ENCODE measurements at regions not wholly inside any gene's neighbourhood (a gene's known extent, or its start where the extent isn't known, plus 50 kb on each side); places are given as distances from the start of the nearest gene placed in this dataset.

DNA sequence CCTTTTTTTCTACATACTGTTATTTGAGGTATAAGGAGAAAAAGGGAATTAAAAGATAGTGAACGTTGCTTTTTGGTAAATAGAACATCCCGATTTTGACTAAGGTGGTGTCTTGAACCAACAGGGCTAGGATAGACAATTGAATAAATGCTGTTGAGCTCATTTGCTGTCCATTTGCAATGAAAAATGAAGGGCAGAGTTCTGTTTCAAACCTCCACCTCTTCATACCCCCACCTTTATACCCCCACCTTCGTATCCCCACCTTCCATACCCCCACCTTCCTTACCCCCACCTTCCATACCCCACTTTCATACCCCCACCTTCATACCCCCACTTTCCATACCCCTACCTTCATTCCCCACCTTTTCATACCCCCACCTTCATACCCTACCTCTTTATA is 93.4 kb upstream of the NAA20 start:
- H3K4me1 ChIP-seq, result peaks cover 49% of the 10 kb centered on the region
- TF ChIP-seq, protein P1, sequence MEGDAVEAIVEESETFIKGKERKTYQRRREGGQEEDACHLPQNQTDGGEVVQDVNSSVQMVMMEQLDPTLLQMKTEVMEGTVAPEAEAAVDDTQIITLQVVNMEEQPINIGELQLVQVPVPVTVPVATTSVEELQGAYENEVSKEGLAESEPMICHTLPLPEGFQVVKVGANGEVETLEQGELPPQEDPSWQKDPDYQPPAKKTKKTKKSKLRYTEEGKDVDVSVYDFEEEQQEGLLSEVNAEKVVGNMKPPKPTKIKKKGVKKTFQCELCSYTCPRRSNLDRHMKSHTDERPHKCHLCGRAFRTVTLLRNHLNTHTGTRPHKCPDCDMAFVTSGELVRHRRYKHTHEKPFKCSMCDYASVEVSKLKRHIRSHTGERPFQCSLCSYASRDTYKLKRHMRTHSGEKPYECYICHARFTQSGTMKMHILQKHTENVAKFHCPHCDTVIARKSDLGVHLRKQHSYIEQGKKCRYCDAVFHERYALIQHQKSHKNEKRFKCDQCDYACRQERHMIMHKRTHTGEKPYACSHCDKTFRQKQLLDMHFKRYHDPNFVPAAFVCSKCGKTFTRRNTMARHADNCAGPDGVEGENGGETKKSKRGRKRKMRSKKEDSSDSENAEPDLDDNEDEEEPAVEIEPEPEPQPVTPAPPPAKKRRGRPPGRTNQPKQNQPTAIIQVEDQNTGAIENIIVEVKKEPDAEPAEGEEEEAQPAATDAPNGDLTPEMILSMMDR (IDR thresholded peaks at IDR 0.05), result no peak
- no peaks in the 10 kb centered on the region for H3K27me3 ChIP-seq (ENCODE audit: insufficient read depth in 3 of 3, low read length in 2 of 3)
- intact Hi-C loops (cut with DNase I), result no loop called here
- no peaks in the 10 kb centered on the region for H3K36me3 ChIP-seq (ENCODE audit: insufficient read depth in 1 of 2, low read depth in 1 of 2)
- no peak overlapping the region for H3K4me3 ChIP-seq
- no peak for DNase-seq
- no peaks in the 10 kb centered on the region for H3K9me3 ChIP-seq
- 55 to 64% (median 61%) methylated on average over 3 of the region's 3 CpGs for WGBS, 3 donors
- ATAC-seq, result no peak
- no peak overlapping the region for H3K27ac ChIP-seq

DNA sequence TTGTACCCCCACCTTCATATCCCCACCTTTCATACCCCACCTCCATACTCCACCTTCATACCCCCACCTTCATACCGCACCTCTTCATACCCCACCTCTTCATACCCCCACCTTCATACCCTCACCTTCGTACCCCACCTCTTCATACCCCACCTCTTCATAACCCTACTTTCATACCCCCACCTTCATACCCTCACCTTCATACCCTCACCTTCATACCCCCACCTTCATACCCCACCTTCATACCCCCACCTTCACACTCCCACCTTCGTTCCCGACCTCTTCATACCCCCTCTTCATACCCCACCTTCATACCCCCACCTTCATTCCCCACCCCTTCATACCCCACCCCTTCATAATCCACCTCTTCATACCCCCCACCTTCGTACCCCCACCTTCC is 92.9 kb upstream of the NAA20 start:
- DNase-seq (no peak), ATAC-seq (no peak)
- TF ChIP-seq, protein P1 (IDR thresholded peaks at IDR 0.05), result no peak
- Histone ChIP-seq H3K36me3 (ENCODE audit: insufficient read depth in 1 of 2, low read depth in 1 of 2) (no peaks in the 10 kb centered on the region), H3K27me3 (ENCODE audit: insufficient read depth in 3 of 3, low read length in 2 of 3) (no peaks in the 10 kb centered on the region), H3K4me3 (no peak overlapping the region), H3K9me3 (no peaks in the 10 kb centered on the region), H3K4me1 (peaks cover 47% of the 10 kb centered on the region), H3K27ac (no peak overlapping the region)
- WGBS, 3 donors, result 57 to 67% (median 66%) methylated on average over 5 of the region's 5 CpGs
- intact Hi-C loops (cut with DNase I), result no loop called here

DNA sequence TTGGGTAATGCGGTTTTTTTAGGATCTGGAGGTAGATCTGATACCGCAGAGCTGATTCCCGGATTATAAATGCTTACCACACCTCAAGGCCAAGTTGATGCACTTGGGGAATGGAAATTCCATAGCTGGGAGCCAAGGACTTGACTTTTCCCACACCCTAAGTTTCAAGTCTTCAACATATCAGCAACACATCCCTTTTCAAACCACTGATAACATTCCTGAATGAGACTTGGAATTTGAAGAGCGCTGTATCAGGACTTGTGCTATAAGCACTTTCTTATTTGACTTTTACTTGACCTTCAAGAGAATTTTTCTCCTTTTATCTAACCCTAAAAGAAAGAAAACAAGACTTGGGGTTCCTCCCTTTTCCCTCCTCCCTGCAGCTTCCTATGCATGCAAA is 90.6 kb upstream of the NAA20 start:
- TF ChIP-seq, protein P1 (IDR thresholded peaks at IDR 0.05), result no peak
- WGBS, 3 donors, result 28 to 44% (median 34%) methylated on average over 4 of the region's 4 CpGs
- Histone ChIP-seq H3K4me3 (no peak overlapping the region), H3K4me1 (peaks cover 36% of the 10 kb centered on the region), H3K27me3 (ENCODE audit: insufficient read depth in 3 of 3, low read length in 2 of 3) (no peaks in the 10 kb centered on the region), H3K36me3 (ENCODE audit: insufficient read depth in 1 of 2, low read depth in 1 of 2) (no peaks in the 10 kb centered on the region), H3K9me3 (no peaks in the 10 kb centered on the region), H3K27ac (no peak overlapping the region)
- DNase-seq, result no peak
- intact Hi-C loops (cut with DNase I), result no loop called here
- ATAC-seq, result no peak

DNA sequence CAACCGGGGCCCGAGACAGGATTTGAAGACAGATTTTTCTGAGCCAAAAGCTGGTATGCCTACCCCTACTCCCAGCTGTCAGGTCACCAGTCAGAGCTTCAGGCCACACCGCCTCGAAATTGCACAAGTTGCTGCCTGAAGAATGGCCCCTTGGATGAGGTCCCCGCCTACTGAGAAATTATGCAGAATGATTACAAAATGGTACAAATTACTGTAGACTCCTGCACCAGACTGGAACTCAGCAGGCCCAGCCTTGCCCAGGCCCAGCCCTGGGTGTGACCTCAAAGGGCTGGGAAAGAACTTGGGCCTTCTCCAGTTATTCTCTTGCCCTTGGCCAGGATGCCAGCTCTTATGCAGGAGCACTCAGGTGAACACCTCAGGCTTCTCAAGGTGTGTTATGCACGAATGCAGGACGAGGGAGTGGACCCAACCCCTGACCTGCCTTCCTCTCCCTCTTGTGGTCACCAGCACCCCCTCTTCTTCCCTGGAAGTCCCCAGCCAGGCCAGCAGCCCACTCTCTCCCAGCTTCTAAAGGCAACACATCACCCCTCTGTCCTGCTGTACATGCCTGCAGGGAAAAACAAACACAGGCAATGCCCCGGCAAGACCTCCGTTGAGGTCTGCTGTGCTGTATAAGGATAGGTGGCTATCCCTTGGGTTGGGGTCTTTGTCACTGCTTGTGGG is 88.7 kb upstream of the NAA20 start:
- intact Hi-C loops (cut with DNase I), result no loop called here
- TF ChIP-seq, protein P1 (IDR thresholded peaks at IDR 0.05), result no peak
- peak in 1 of 2 donors; percentile 34 for DNase-seq
- 74 to 87% (median 80%) methylated on average over 9 of the region's 9 CpGs for WGBS, 3 donors
- Histone ChIP-seq H3K9me3 (no peaks in the 10 kb centered on the region), H3K4me1 (peaks cover 28% of the 10 kb centered on the region), H3K27me3 (ENCODE audit: insufficient read depth in 3 of 3, low read length in 2 of 3) (no peaks in the 10 kb centered on the region), H3K36me3 (ENCODE audit: insufficient read depth in 1 of 2, low read depth in 1 of 2) (no peaks in the 10 kb centered on the region), H3K27ac (no peak overlapping the region), H3K4me3 (no peak overlapping the region)
- ATAC-seq, result no peak

DNA sequence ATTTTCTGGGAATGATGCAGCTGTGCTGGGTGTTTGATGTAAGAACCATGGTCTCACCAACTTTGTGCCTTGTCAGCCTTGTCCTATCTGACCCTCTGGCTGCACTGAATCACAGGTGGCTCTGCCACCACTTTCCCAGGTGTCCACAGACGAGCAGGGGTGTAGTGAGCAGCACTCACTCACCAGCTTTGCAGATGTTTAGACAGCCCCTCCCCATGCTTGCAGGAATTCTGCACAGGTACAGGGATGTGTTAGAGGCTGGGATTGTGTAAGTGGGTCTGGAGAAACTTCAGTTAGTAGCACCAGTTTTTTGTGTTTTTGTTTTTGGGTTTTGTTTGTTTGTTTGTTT is 88.2 kb upstream of the NAA20 start:
- no peak for DNase-seq
- intact Hi-C loops (cut with DNase I), result no loop called here
- H3K4me1 ChIP-seq, result peaks cover 28% of the 10 kb centered on the region

More for the DNA sequence above, 88.2 kb upstream of the NAA20 start:
- H3K27ac ChIP-seq, result no peak overlapping the region
- no peaks in the 10 kb centered on the region for H3K27me3 ChIP-seq (ENCODE audit: insufficient read depth in 3 of 3, low read length in 2 of 3)
- WGBS, 3 donors, result 79 to 100% (median 86%) methylated on average over 1 of the region's 1 CpG
- TF ChIP-seq, protein P1 (IDR thresholded peaks at IDR 0.05), result no peak
- ATAC-seq, result no peak
- no peak overlapping the region for H3K4me3 ChIP-seq
- H3K36me3 ChIP-seq (ENCODE audit: insufficient read depth in 1 of 2, low read depth in 1 of 2), result no peaks in the 10 kb centered on the region
- no peaks in the 10 kb centered on the region for H3K9me3 ChIP-seq

Measured in psoas muscle (tissue), 7 donors.